Smooth muscle cell (in vitro differentiated cells): ENCODE measurements at regions not wholly inside any gene's neighbourhood (a gene's known extent, or its start where the extent isn't known, plus 50 kb on each side); places are given as distances from the start of the nearest gene placed in this dataset.

ENCODE experiments used
- DNase-seq: peaks from one replicate; lab custom pipeline; 2025; ENCODE audit not compliant: unreplicated experiment; lab: John Stamatoyannopoulos, UW
- H2AFZ ChIP-seq: fragments of 200-600 bp; sonication (generic); 2 replicates; pipeline ENCODE4 v1.6.0; 2016; ENCODE audit warnings: antibody characterized with exemption, low read depth, mild to moderate bottlenecking
- H3F3A ChIP-seq: fragments of 200-600 bp; sonication (generic); 2 replicates; pipeline ENCODE4 v1.6.0; 2017; ENCODE audit warnings: antibody characterized with exemption, low read depth
- H3K27ac ChIP-seq: fragments of 200-600 bp; sonication (generic); 2 replicates; pipeline ENCODE4 v1.5.1; 2016; ENCODE audit warnings: low read depth, mild to moderate bottlenecking
- H3K27me3 ChIP-seq: fragments of 200-600 bp; sonication (generic); 2 replicates; pipeline ENCODE4 v1.6.1; 2016; ENCODE audit warnings: low read depth, mild to moderate bottlenecking
- H3K36me3 ChIP-seq: fragments of 200-600 bp; sonication (generic); 2 replicates; pipeline ENCODE4 v1.5.1; 2016; ENCODE audit warnings: low read depth
- H3K4me1 ChIP-seq: fragments of 200-600 bp; sonication (generic); 2 replicates; pipeline ENCODE4 v1.5.1; 2016; ENCODE audit warnings: low read depth
- H3K4me2 ChIP-seq: fragments of 200-600 bp; sonication (generic); 2 replicates; pipeline ENCODE4 v1.6.0; 2016; ENCODE audit warnings: mild to moderate bottlenecking
- H3K4me3 ChIP-seq: fragments of 200-600 bp; sonication (generic); 2 replicates; pipeline ENCODE4 v1.5.1; 2016; ENCODE audit warnings: mild to moderate bottlenecking
- H3K79me2 ChIP-seq: fragments of 200-600 bp; sonication (generic); 2 replicates; pipeline ENCODE4 v1.6.0; 2016; ENCODE audit warnings: low read depth, mild to moderate bottlenecking
- H3K9ac ChIP-seq: fragments of 200-600 bp; sonication (generic); 2 replicates; pipeline ENCODE4 v1.6.0; 2016; ENCODE audit warnings: low read depth
- H3K9me3 ChIP-seq: fragments of 200-600 bp; sonication (generic); replicated peaks from 2 replicates; pipeline ENCODE4 v1.5.1; 2016; ENCODE audit warnings: low read depth
- H4K20me1 ChIP-seq: fragments of 200-600 bp; sonication (generic); 2 replicates; pipeline ENCODE4 v1.6.0; 2016; ENCODE audit warnings: low read depth
- CTCF ChIP-seq: fragments of 200-600 bp; sonication (generic); IDR thresholded peaks from 2 replicates; pipeline ENCODE4 v1.5.1; 2017; ENCODE audit warnings: borderline replicate concordance, mild to moderate bottlenecking, antibody characterized with exemption; ENCODE audit not compliant: insufficient read depth, poor library complexity, severe bottlenecking
- WGBS: methylation state at CpG from one replicate; pipeline ENCODE4 v1.1.7; 2016; ENCODE audit warnings: low lambda C conversion rate; 5-methylcytosine and 5-hydroxymethylcytosine counted together

GRCh38 chr14:39491134-39491571 lies 58.9 kb upstream of the FBXO33 start:
- WGBS = 0% methylated on average over 3 of the region's 3 CpGs
- Histone ChIP-seq H3K4me1 (peaks cover 20% of the 10 kb centered on the region), H3K9ac (no peak overlapping the region), H3F3A (peaks cover 3% of the 10 kb centered on the region), H3K27ac (peak overlapping the region; percentile 68), H3K36me3 (no peaks in the 10 kb centered on the region), H3K9me3 (no peaks in the 10 kb centered on the region), H3K4me3 (no peak overlapping the region), H3K79me2 (no peaks in the 10 kb centered on the region), H4K20me1 (no peaks in the 10 kb centered on the region), H3K27me3 (no peaks in the 10 kb centered on the region), H3K4me2 (peak overlapping the region; percentile 79), H2AFZ (peak overlapping the region; percentile 60)
- TF ChIP-seq CTCF = peak; percentile 64
- no peak for DNase-seq

GRCh38 chr14:39488600-39488999 lies 56.4 kb upstream of the FBXO33 start:
- Histone ChIP-seq H3K27me3 (no peaks in the 10 kb centered on the region), H3K9ac (no peak overlapping the region), H3K27ac (no peak overlapping the region), H3K36me3 (no peaks in the 10 kb centered on the region), H3K4me1 (peaks cover 20% of the 10 kb centered on the region), H3K79me2 (no peaks in the 10 kb centered on the region), H3K4me3 (no peak overlapping the region), H3F3A (peaks cover 3% of the 10 kb centered on the region), H3K9me3 (no peaks in the 10 kb centered on the region), H4K20me1 (no peaks in the 10 kb centered on the region), H2AFZ (no peak overlapping the region), H3K4me2 (no peak overlapping the region)
- DNase-seq = no peak
- WGBS = 68% methylated on average over 1 of the region's 1 CpG
- TF ChIP-seq CTCF = no peak

- Histone ChIP-seq H3K4me3 (no peak overlapping the region), H2AFZ (no peak overlapping the region), H3K79me2 (no peaks in the 10 kb centered on the region), H4K20me1 (no peaks in the 10 kb centered on the region), H3K4me2 (no peak overlapping the region), H3K27me3 (no peaks in the 10 kb centered on the region), H3K27ac (no peak overlapping the region), H3K9ac (no peak overlapping the region), H3F3A (no peaks in the 10 kb centered on the region), H3K36me3 (no peaks in the 10 kb centered on the region), H3K9me3 (no peaks in the 10 kb centered on the region), H3K4me1 (peaks cover under 1% of the 10 kb centered on the region)
- DNase-seq = no peak
- TF ChIP-seq CTCF = no peak
- WGBS = 100% methylated on average over 1 of the region's 1 CpG
Measured at GRCh38 chr14:39483682-39484081, 51.4 kb upstream of the FBXO33 start.
